Inferior parietal cortex (tissue), 1 donor: ENCODE measurements at regions not wholly inside any gene's neighbourhood (a gene's known extent, or its start where the extent isn't known, plus 50 kb on each side); places are given as distances from the start of the nearest gene placed in this dataset.
"Not testable (repeated sequence)": the region's sequence is repeated elsewhere in the genome, so short reads cannot be mapped to it uniquely, and the experiment has no call there.

Experiments
- DNase-seq: peaks from one replicate; pipeline ENCODE4 v3.0.0-alpha.2; 2016; ENCODE audit errors: extremely low spot score

GRCh38 chr9:26667882-26668281 is 224.7 kb downstream of the CAAP1 start:
- DNase-seq: no peak

- DNase-seq: no peak
These were observed 226.9 kb downstream of the CAAP1 start for GRCh38 chr9:26665666-26666065.

GRCh38 chr9:26664087-26664773 is 228.4 kb downstream of the CAAP1 start:
- DNase-seq: not testable (repeated sequence)

- no peak for DNase-seq
These were observed 230.1 kb downstream of the CAAP1 start for GRCh38 chr9:26662476-26662875.

GRCh38 chr9:26658476-26658875 is 234.1 kb downstream of the CAAP1 start:
- DNase-seq: no peak

GRCh38 chr9:26657958-26658357 is 234.6 kb downstream of the CAAP1 start:
- DNase-seq: no peak

GRCh38 chr9:26656003-26656870 is 236.4 kb downstream of the CAAP1 start:
- peak; percentile 69 for DNase-seq

GRCh38 chr9:26655166-26655565 is 237.4 kb downstream of the CAAP1 start:
- no peak for DNase-seq

- no peak for DNase-seq
These were observed 242.3 kb downstream of the CAAP1 start for GRCh38 chr9:26650325-26650724.

- DNase-seq: no peak
These were observed 248.8 kb downstream of the CAAP1 start for GRCh38 chr9:26643826-26644225.

- no peak for DNase-seq
These were observed 252.8 kb downstream of the CAAP1 start for GRCh38 chr9:26639761-26640160.

GRCh38 chr9:26637101-26637500 is 255.5 kb downstream of the CAAP1 start:
- DNase-seq: no peak

GRCh38 chr9:26613851-26614350 is 278.7 kb downstream of the CAAP1 start:
- DNase-seq: not testable (repeated sequence)

- no peak for DNase-seq
These were observed 280.4 kb downstream of the CAAP1 start for GRCh38 chr9:26612211-26612610.

GRCh38 chr9:26606756-26607155 is 285.8 kb downstream of the CAAP1 start:
- no peak for DNase-seq

- no peak for DNase-seq
These were observed 287.2 kb downstream of the CAAP1 start for GRCh38 chr9:26605367-26605766.

- DNase-seq: no peak
These were observed 288.4 kb downstream of the CAAP1 start for GRCh38 chr9:26604076-26604662.

- DNase-seq: no peak
These were observed 289.0 kb downstream of the CAAP1 start for GRCh38 chr9:26603617-26604016.

GRCh38 chr9:26597542-26598149 is 295.0 kb downstream of the CAAP1 start:
- no peak for DNase-seq

- no peak for DNase-seq
These were observed 313.5 kb downstream of the CAAP1 start for GRCh38 chr9:26579056-26579455.

GRCh38 chr9:26574898-26575440 is 317.6 kb downstream of the CAAP1 start:
- no peak for DNase-seq

- no peak for DNase-seq
These were observed 318.3 kb downstream of the CAAP1 start for GRCh38 chr9:26574256-26574655.
